Stimulated activated effector memory CD8-positive, alpha-beta T cell treated with anti-CD3 and anti-CD28 coated beads, Interleukin-12 subunit alpha, Interleukin-12 subunit beta, amount 100 ng/mL, for 72 hours (primary cell): ENCODE measurements at regions not wholly inside any gene's neighbourhood (a gene's known extent, or its start where the extent isn't known, plus 50 kb on each side); places are given as distances from the start of the nearest gene placed in this dataset.
"Not testable (repeated sequence)": the region's sequence is repeated elsewhere in the genome, so short reads cannot be mapped to it uniquely, and the experiment has no call there.

Experiments used
- ATAC-seq: fragments of 150-1000 bp; cut with Tn5 transposase; 2 replicates; pipeline ENCODE4 v1.10.0; 2021
- DNase-seq, 2 donors: peaks; one replicate each; pipeline ENCODE4 v3.0.0; 2021 to 2022; ENCODE audit warnings: low spot score in 2 of 2
- H3K27ac Mint-ChIP-seq: one replicate; pipeline ENCODE4 v1.8.0; 2022; ENCODE audit warnings: mild to moderate bottlenecking, mixed read lengths
- H3K36me3 Mint-ChIP-seq: one replicate; pipeline ENCODE4 v1.8.0; 2022; ENCODE audit warnings: mild to moderate bottlenecking, mixed read lengths
- H3K4me1 Mint-ChIP-seq: one replicate; pipeline ENCODE4 v1.8.0; 2022; ENCODE audit warnings: mixed read lengths
- H3K4me3 Mint-ChIP-seq: one replicate; pipeline ENCODE4 v1.8.0; 2022; ENCODE audit warnings: mild to moderate bottlenecking, mixed read lengths
- H3K9me3 Mint-ChIP-seq: one replicate; pipeline ENCODE4 v1.8.0; 2022; ENCODE audit warnings: mixed read lengths

- no peaks in the 10 kb centered on the region for H3K36me3 Mint-ChIP-seq
- no peaks in the 10 kb centered on the region for H3K9me3 Mint-ChIP-seq
- ATAC-seq (no peak), DNase-seq (no peak)
- H3K27ac Mint-ChIP-seq: peak overlapping the region; percentile 69
- no peaks in the 10 kb centered on the region for H3K4me1 Mint-ChIP-seq
- no peak overlapping the region for H3K4me3 Mint-ChIP-seq
Observed at GRCh38 chr9:124137009-124137943, 120.5 kb upstream of the NEK6 start.

- Mint-ChIP-seq H3K4me3 (no peak overlapping the region), H3K27ac (peak overlapping the region; percentile 69), H3K9me3 (no peaks in the 10 kb centered on the region), H3K36me3 (no peaks in the 10 kb centered on the region), H3K4me1 (no peaks in the 10 kb centered on the region)
- ATAC-seq (no peak), DNase-seq (no peak)
Observed at GRCh38 chr9:124137944-124138335, 119.8 kb upstream of the NEK6 start.

- no peak for ATAC-seq
- H3K36me3 Mint-ChIP-seq: no peaks in the 10 kb centered on the region
- H3K4me1 Mint-ChIP-seq: no peaks in the 10 kb centered on the region
- no peaks in the 10 kb centered on the region for H3K9me3 Mint-ChIP-seq
- no peak for DNase-seq
- no peak overlapping the region for H3K4me3 Mint-ChIP-seq
- H3K27ac Mint-ChIP-seq: peak overlapping the region; percentile 17
Observed at GRCh38 chr9:124139001-124139400, 118.7 kb upstream of the NEK6 start.

GRCh38 chr9:124140941-124141568 lies 116.7 kb upstream of the NEK6 start:
- no peak for DNase-seq
- no peak overlapping the region for H3K4me3 Mint-ChIP-seq
- ATAC-seq: no peak
- H3K4me1 Mint-ChIP-seq: no peaks in the 10 kb centered on the region
- no peaks in the 10 kb centered on the region for H3K36me3 Mint-ChIP-seq
- no peaks in the 10 kb centered on the region for H3K9me3 Mint-ChIP-seq
- no peak overlapping the region for H3K27ac Mint-ChIP-seq

- ATAC-seq, H3K36me3 Mint-ChIP-seq, H3K27ac Mint-ChIP-seq, H3K9me3 Mint-ChIP-seq, H3K4me3 Mint-ChIP-seq, H3K4me1 Mint-ChIP-seq: not testable (repeated sequence)
- DNase-seq: peak in 1 of 2 donors; percentile 15
Observed at GRCh38 chr9:124144561-124145123, 113.1 kb upstream of the NEK6 start.

GRCh38 chr9:124146031-124146561 lies 111.7 kb upstream of the NEK6 start:
- Mint-ChIP-seq H3K36me3 (no peaks in the 10 kb centered on the region), H3K4me3 (no peak overlapping the region), H3K9me3 (no peaks in the 10 kb centered on the region), H3K4me1 (peaks cover 6% of the 10 kb centered on the region), H3K27ac (no peak overlapping the region)
- no peak for ATAC-seq
- DNase-seq: peak in 1 of 2 donors; percentile 43

DNA sequence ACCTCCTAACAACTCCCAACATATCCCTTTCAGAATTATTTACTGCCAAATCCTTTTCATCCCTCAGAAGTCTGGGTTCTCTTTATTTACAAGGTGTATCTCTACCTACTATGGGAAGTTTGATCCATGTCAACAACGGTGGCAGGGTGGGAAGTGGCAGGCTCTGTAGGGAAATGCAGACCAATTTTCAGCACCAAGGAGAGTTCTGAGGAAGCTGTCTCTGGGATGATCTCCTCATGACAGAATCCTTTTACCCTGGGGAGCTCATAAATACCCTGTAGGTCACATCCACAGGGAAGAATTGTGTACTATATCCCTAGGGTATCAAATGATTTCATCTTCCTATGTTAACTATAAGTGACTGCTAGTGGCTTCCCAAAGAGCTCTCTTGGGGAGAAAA lies 107.8 kb upstream of the NEK6 start:
- Mint-ChIP-seq H3K4me3 (no peak overlapping the region), H3K36me3 (no peaks in the 10 kb centered on the region), H3K4me1 (peaks cover 6% of the 10 kb centered on the region), H3K9me3 (no peaks in the 10 kb centered on the region), H3K27ac (no peak overlapping the region)
- DNase-seq (no peak), ATAC-seq (no peak)

- no peak for ATAC-seq
- DNase-seq: no peak
- Mint-ChIP-seq H3K27ac (no peak overlapping the region), H3K4me1 (no peaks in the 10 kb centered on the region), H3K36me3 (no peaks in the 10 kb centered on the region), H3K9me3 (peaks cover 3% of the 10 kb centered on the region), H3K4me3 (no peak overlapping the region)
Observed at GRCh38 chr9:124163760-124164255, 93.9 kb upstream of the NEK6 start.

- H3K9me3 Mint-ChIP-seq: peaks cover 3% of the 10 kb centered on the region
- no peak overlapping the region for H3K4me3 Mint-ChIP-seq
- no peak overlapping the region for H3K27ac Mint-ChIP-seq
- no peak for ATAC-seq
- no peaks in the 10 kb centered on the region for H3K4me1 Mint-ChIP-seq
- no peaks in the 10 kb centered on the region for H3K36me3 Mint-ChIP-seq
- peak in 1 of 2 donors; percentile 25 for DNase-seq
Observed at GRCh38 chr9:124164811-124165210, 92.9 kb upstream of the NEK6 start.

DNA sequence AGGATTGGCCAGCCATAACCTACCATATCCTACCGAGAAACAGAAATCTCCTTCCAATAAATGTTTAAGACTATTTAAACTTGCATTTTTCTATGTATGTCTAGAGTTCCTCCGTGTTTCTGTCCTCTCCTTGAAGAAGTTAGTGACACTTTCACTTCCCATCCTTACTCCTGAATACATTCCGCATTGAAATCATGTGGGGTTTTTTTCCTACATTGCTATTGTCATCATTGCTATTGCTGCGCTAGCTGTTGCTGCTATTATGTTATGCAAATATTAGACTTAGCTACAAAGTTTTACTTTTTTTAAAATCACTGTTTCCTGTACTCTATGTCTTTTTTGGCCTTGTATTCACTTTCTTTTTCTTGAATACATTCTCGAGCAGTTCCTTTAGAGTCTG lies 83.3 kb upstream of the NEK6 start:
- H3K4me1 Mint-ChIP-seq: peaks cover 23% of the 10 kb centered on the region
- no peak for DNase-seq
- no peaks in the 10 kb centered on the region for H3K36me3 Mint-ChIP-seq
- no peak for ATAC-seq
- no peaks in the 10 kb centered on the region for H3K9me3 Mint-ChIP-seq
- H3K4me3 Mint-ChIP-seq: no peak overlapping the region
- no peak overlapping the region for H3K27ac Mint-ChIP-seq

DNA sequence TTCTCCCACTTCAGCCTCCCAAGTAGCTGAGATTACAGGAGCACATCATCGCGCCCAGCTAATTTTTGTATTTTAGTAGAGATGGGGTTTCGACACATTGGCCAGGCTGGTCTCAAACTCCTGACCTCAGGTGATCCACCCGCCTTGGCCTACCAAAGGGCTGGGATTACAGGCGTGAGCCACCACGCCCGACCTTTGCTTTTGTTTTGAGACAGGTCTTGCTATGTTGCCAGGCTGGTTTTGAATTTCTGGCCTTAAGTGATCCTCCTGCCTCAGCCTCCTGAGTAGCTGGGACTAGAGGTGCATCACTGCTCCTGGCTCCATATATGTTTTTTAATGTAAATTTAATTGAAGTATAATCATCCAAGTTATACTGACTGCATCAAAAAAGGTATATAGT lies 80.2 kb upstream of the NEK6 start:
- peaks cover 15% of the 10 kb centered on the region for H3K4me1 Mint-ChIP-seq
- H3K27ac Mint-ChIP-seq, H3K4me3 Mint-ChIP-seq, H3K9me3 Mint-ChIP-seq, H3K36me3 Mint-ChIP-seq, ATAC-seq, DNase-seq: not testable (repeated sequence)

- Mint-ChIP-seq H3K9me3 (no peaks in the 10 kb centered on the region), H3K36me3 (no peaks in the 10 kb centered on the region), H3K4me1 (peaks cover 5% of the 10 kb centered on the region), H3K27ac (no peak overlapping the region), H3K4me3 (no peak overlapping the region)
- ATAC-seq (no peak), DNase-seq (no peak)
Observed at GRCh38 chr9:124179196-124180071, 78.3 kb upstream of the NEK6 start.

DNA sequence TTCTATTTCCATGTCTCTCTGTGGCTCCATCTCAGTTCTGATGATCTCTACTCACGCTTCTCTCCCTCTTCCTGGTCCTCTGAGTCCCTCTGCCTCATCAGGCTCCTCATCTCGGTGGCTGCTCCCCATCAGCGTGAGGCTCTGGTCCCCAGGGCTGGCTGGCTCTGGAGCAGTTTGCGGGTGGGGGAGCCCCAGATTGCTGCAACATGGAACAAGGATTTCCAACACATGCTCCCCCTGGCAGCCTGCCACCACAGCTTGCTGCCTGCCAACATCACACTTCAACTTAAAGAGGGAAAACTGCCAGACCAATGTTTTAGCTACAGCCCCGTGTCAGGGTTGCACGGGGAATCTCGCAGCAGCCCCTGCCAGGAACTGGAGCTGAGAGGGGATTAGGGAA lies 77.2 kb upstream of the NEK6 start:
- no peak for DNase-seq
- H3K4me1 Mint-ChIP-seq: peaks cover 5% of the 10 kb centered on the region
- ATAC-seq: no peak
- H3K36me3 Mint-ChIP-seq: no peaks in the 10 kb centered on the region
- no peak overlapping the region for H3K4me3 Mint-ChIP-seq
- no peak overlapping the region for H3K27ac Mint-ChIP-seq
- no peaks in the 10 kb centered on the region for H3K9me3 Mint-ChIP-seq

- ATAC-seq (no peak), DNase-seq (no peak)
- Mint-ChIP-seq H3K4me3 (no peak overlapping the region), H3K4me1 (peaks cover 5% of the 10 kb centered on the region), H3K27ac (no peak overlapping the region), H3K9me3 (no peaks in the 10 kb centered on the region), H3K36me3 (no peaks in the 10 kb centered on the region)
Observed at GRCh38 chr9:124182741-124183140, 75.0 kb upstream of the NEK6 start.

GRCh38 chr9:124183772-124184171 lies 74.0 kb upstream of the NEK6 start:
- no peaks in the 10 kb centered on the region for H3K36me3 Mint-ChIP-seq
- H3K4me1 Mint-ChIP-seq: peaks cover 14% of the 10 kb centered on the region
- no peaks in the 10 kb centered on the region for H3K9me3 Mint-ChIP-seq
- no peak overlapping the region for H3K4me3 Mint-ChIP-seq
- DNase-seq (no peak), ATAC-seq (no peak)
- H3K27ac Mint-ChIP-seq: no peak overlapping the region
